Nephron progenitor cell (in vitro differentiated cells): ENCODE measurements at regions not wholly inside any gene's neighbourhood (a gene's known extent, or its start where the extent isn't known, plus 50 kb on each side); places are given as distances from the start of the nearest gene placed in this dataset.

Experiments used
- DNase-seq: peaks from one replicate; pipeline ENCODE4 v3.0.0; 2021
- H3K27ac Mint-ChIP-seq: 2 replicates; pipeline ENCODE4 v1.8.0; 2021; ENCODE audit warnings: mild to moderate bottlenecking, moderate library complexity, mixed read lengths
- H3K27me3 Mint-ChIP-seq: 2 replicates; pipeline ENCODE4 v1.8.0; 2021; ENCODE audit warnings: mild to moderate bottlenecking, low read depth, mixed read lengths; ENCODE audit not compliant: poor library complexity
- H3K36me3 Mint-ChIP-seq: 2 replicates; pipeline ENCODE4 v1.8.0; 2021; ENCODE audit warnings: low read depth, mixed read lengths
- H3K4me1 Mint-ChIP-seq: 2 replicates; pipeline ENCODE4 v1.8.0; 2021; ENCODE audit warnings: mixed read lengths
- H3K4me3 Mint-ChIP-seq: 2 replicates; pipeline ENCODE4 v1.8.0; 2021; ENCODE audit warnings: mild to moderate bottlenecking, moderate library complexity, mixed read lengths
- H3K9me3 Mint-ChIP-seq: 2 replicates; pipeline ENCODE4 v1.8.0; 2021; ENCODE audit warnings: mild to moderate bottlenecking, moderate library complexity, mixed read lengths
- TF ChIP-seq, protein P1 (sequence below): fragments of 200-600 bp; sonication (generic); IDR thresholded peaks from 2 replicates; pipeline ENCODE4 v1.5.0; 2021; ENCODE audit warnings: antibody characterized with exemption

DNA sequence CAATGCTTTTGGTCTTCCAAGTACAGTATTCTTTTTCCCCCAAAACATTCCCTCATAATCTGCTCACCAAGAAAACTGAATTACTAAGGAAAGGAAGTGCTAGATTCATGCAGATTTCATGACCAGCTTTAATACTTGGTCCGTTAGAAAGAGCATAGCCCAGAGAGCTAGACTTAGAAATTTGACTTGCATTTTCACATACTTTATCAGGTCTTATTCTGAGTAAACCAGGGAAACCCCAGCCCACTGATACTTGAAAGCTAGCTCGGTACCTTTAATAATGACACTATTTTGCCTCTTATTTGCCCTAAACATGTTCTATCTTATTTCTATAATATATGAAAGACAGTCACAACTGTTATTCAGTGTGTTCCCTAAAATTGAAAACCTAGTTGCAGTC is 204.5 kb downstream of the TTLL7 start:
- no peaks in the 10 kb centered on the region for H3K9me3 Mint-ChIP-seq
- H3K4me1 Mint-ChIP-seq: no peaks in the 10 kb centered on the region
- H3K27me3 Mint-ChIP-seq: no peaks in the 10 kb centered on the region
- H3K4me3 Mint-ChIP-seq: no peak overlapping the region
- TF ChIP-seq, protein P1, sequence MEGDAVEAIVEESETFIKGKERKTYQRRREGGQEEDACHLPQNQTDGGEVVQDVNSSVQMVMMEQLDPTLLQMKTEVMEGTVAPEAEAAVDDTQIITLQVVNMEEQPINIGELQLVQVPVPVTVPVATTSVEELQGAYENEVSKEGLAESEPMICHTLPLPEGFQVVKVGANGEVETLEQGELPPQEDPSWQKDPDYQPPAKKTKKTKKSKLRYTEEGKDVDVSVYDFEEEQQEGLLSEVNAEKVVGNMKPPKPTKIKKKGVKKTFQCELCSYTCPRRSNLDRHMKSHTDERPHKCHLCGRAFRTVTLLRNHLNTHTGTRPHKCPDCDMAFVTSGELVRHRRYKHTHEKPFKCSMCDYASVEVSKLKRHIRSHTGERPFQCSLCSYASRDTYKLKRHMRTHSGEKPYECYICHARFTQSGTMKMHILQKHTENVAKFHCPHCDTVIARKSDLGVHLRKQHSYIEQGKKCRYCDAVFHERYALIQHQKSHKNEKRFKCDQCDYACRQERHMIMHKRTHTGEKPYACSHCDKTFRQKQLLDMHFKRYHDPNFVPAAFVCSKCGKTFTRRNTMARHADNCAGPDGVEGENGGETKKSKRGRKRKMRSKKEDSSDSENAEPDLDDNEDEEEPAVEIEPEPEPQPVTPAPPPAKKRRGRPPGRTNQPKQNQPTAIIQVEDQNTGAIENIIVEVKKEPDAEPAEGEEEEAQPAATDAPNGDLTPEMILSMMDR: no peak
- no peaks in the 10 kb centered on the region for H3K36me3 Mint-ChIP-seq
- DNase-seq: no peak
- H3K27ac Mint-ChIP-seq: no peak overlapping the region

DNA sequence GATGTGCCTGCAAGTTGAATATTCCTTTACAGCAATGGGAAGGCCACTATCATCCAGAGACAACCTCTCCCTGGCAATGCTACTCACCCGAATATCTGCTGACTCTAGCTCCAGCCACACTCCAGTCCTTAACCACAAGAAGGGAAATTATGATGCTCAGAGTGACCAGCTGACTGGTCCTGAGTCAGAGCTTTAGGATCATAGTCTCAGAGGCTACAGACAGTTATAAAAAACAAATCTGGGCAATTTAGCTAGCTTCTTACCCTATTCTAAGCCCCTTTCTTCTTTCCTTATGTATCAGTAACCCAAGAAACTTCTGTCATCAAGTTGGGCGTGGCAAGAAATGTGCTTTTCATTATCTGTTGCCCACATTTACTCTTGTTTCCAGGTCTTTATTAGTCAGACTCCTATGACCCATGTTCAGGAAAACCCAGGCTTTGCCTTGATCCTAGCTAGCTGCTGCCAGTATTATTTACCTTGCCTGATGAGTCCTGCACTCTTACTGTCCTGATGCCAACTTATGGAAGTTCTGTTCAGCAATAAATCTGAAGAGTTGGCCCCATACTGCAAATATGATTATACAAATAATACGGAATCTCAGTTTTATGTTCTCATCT is 207.0 kb downstream of the TTLL7 start:
- H3K27ac Mint-ChIP-seq: no peak overlapping the region
- TF ChIP-seq, protein P1: no peak
- H3K4me1 Mint-ChIP-seq: no peaks in the 10 kb centered on the region

DNA sequence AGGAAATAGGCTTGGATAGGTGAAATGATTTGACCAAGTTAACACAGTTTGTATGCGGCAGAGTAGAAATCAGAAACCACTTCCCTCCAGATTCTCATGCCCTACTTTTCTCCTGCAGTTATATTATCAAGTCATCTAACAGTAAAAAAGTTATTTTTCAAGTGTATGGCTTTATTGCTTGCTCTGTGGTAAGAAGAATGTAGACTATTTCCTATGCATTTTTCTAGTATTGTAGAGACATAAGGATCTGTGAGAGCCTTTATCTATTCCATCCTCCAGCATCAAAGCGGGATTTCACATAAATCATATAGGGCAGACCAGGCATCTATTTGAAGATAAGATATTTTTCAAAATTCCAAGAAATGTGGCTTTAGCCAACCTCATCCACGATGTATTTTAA is 208.5 kb downstream of the TTLL7 start:
- Mint-ChIP-seq H3K4me3 (no peak overlapping the region), H3K4me1 (no peaks in the 10 kb centered on the region), H3K27ac (no peak overlapping the region), H3K9me3 (no peaks in the 10 kb centered on the region), H3K27me3 (no peaks in the 10 kb centered on the region), H3K36me3 (no peaks in the 10 kb centered on the region)
- DNase-seq: no peak
- TF ChIP-seq, protein P1: no peak

More for the DNA sequence above, 207.0 kb downstream of the TTLL7 start:
- Mint-ChIP-seq H3K36me3 (no peaks in the 10 kb centered on the region), H3K4me3 (no peak overlapping the region), H3K9me3 (no peaks in the 10 kb centered on the region), H3K27me3 (no peaks in the 10 kb centered on the region)
- DNase-seq: no peak

DNA sequence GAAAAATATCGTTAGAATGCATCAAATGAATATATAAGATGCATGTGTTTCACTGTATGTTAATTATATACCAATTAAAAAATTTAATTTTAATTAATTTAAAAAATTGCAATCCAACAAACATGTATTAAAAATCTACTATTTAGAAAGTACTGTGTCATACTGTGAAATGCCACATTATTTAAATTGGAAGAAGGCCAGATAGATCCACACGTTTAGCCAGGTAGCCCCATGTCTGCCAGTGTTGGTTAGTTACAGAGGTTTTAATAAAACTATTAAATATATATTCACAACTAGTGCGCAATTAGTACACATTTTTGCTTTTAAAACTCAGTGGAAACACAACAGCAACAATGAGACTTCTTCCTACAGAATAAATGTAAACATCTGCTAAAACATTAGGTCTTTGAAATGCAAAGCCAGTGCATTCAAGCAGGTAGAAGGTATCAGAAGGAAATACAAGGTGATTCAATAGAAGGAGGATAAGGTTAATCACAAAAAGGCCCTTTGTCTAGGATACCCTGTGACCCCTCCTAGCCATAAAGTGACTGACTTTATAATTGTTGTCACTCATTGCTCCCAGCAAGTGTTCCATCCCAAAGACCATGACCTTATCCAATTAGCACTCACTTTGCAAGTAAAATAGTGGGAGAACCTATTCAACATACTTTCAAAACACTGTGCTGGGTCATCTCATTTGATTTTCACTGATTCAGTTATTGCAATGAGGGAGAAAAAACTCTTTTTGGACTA is 211.5 kb downstream of the TTLL7 start:
- no peak overlapping the region for H3K27ac Mint-ChIP-seq
- H3K36me3 Mint-ChIP-seq: no peaks in the 10 kb centered on the region
- TF ChIP-seq, protein P1: no peak
- no peaks in the 10 kb centered on the region for H3K4me1 Mint-ChIP-seq
- peaks cover under 1% of the 10 kb centered on the region for H3K27me3 Mint-ChIP-seq
- no peak for DNase-seq
- no peak overlapping the region for H3K4me3 Mint-ChIP-seq
- peaks cover 3% of the 10 kb centered on the region for H3K9me3 Mint-ChIP-seq

DNA sequence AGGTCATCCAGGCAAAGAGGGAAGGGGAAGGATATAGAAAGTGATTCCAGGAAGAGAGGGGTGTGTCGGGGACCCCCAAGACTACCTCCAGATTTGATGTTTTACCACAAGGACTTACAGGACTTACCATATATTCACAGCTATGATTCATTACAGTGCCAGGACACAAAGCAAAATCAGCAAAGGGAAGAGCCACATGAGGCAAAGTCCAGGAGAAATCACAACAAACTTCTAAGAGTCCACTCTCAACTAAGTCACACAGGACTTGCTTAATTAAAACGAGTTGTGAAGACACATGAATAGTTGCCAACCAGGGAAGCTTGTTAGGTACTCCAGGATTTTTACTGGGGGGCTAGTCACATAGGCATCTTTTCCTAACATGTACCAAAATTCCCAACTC is 217.3 kb downstream of the TTLL7 start:
- Mint-ChIP-seq H3K27ac (no peak overlapping the region), H3K4me1 (no peaks in the 10 kb centered on the region), H3K27me3 (peaks cover 11% of the 10 kb centered on the region), H3K9me3 (peaks cover 3% of the 10 kb centered on the region), H3K36me3 (no peaks in the 10 kb centered on the region), H3K4me3 (no peak overlapping the region)
- DNase-seq: no peak
- TF ChIP-seq, protein P1: no peak

DNA sequence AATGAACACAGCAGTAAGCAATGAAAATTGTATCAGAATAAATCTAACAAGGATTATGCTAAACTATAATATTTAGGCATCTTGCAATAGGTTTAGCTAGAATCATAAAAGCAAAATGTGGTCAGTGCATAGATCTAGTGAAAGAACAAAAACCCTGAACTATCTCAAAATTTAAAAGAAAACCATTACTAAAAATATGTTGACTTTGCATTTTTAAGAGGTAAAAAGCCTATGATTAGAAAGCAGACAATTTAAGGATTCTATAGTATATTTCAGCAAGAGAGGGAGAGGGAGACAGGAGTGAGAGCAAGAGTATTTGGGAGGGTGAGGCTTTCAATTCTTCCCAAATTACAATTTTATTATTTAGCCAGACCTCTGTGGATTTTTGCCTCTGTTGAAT is 219.4 kb downstream of the TTLL7 start:
- H3K27me3 Mint-ChIP-seq: peaks cover 11% of the 10 kb centered on the region
- H3K4me1 Mint-ChIP-seq: no peaks in the 10 kb centered on the region
- H3K36me3 Mint-ChIP-seq: no peaks in the 10 kb centered on the region
- H3K4me3 Mint-ChIP-seq: no peak overlapping the region
- no peak overlapping the region for H3K27ac Mint-ChIP-seq
- peaks cover 3% of the 10 kb centered on the region for H3K9me3 Mint-ChIP-seq
- TF ChIP-seq, protein P1: no peak
- no peak for DNase-seq
